ENCODE measurements at regions not wholly inside any gene's neighbourhood (a gene's known extent, or its start where the extent isn't known, plus 50 kb on each side); places are given as distances from the start of the nearest gene placed in this dataset.

DNA sequence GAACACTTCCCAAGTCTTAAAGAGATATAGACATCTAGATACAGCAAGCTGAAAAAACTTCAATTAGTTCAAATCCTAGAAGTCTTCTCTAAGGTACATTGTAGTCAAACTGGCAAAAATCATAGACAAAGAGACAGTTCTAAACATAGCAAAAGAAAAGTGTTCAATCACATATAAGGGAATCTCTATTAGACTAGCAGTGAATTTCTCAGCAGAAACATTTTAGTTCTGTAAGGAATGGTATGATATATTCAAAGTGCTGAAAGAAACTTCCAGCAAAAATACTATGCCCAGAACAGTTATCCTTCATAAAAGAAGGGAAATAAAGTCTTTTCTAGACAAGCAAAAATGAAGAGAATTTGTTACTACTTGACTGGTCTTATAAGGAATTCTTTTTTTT is 186.3 kb upstream of the SYNCRIP start:
- no peaks in the 10 kb centered on the region for H3K79me2 ChIP-seq (ENCODE audit: insufficient read depth, low read depth)
- no peak overlapping the region for H3K9ac ChIP-seq
- no peak overlapping the region for H3K27ac ChIP-seq
- H3K4me3 ChIP-seq (IDR thresholded peaks at IDR 0.05; ENCODE audit: insufficient read depth, low read depth, low read length) = no peak overlapping the region
- no peaks in the 10 kb centered on the region for H4K20me1 ChIP-seq (ENCODE audit: insufficient read depth)
- no peak overlapping the region for H2AFZ ChIP-seq (ENCODE audit: low read depth)
- no peaks in the 10 kb centered on the region for H3K36me3 ChIP-seq (ENCODE audit: insufficient read depth)
- no peak overlapping the region for H3K4me2 ChIP-seq
- H3K4me1 ChIP-seq (ENCODE audit: low read depth, poor library complexity, severe bottlenecking) = no peaks in the 10 kb centered on the region
- TF ChIP-seq, protein P1, sequence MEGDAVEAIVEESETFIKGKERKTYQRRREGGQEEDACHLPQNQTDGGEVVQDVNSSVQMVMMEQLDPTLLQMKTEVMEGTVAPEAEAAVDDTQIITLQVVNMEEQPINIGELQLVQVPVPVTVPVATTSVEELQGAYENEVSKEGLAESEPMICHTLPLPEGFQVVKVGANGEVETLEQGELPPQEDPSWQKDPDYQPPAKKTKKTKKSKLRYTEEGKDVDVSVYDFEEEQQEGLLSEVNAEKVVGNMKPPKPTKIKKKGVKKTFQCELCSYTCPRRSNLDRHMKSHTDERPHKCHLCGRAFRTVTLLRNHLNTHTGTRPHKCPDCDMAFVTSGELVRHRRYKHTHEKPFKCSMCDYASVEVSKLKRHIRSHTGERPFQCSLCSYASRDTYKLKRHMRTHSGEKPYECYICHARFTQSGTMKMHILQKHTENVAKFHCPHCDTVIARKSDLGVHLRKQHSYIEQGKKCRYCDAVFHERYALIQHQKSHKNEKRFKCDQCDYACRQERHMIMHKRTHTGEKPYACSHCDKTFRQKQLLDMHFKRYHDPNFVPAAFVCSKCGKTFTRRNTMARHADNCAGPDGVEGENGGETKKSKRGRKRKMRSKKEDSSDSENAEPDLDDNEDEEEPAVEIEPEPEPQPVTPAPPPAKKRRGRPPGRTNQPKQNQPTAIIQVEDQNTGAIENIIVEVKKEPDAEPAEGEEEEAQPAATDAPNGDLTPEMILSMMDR (conservative IDR thresholded peaks at IDR 0.05; ENCODE audit: low read depth, low read length) = no peak
- no peaks in the 10 kb centered on the region for H3K27me3 ChIP-seq (ENCODE audit: insufficient read depth, low read depth)

DNA sequence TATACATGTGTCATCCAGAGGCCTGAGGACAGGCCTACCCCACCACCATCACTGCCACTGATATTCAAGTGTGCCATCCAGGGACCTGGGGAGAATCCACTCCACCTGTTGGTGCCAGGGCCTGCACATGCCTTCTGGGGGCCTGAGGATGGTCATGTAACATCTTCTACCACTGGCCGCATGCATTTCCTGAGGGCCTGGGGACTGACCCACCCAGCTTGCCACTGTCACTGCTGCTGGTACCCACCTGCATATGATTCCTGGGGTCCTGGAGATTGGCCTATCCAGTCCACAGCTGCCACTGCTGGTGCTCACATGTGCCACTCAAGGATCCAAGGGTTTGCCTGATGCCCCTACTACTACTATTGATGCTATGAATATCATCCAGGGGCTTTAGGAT is 184.3 kb upstream of the SYNCRIP start:
- H3K36me3 ChIP-seq (ENCODE audit: insufficient read depth) = no peaks in the 10 kb centered on the region
- TF ChIP-seq, protein P1 (conservative IDR thresholded peaks at IDR 0.05; ENCODE audit: low read depth, low read length) = no peak
- no peak overlapping the region for H3K9ac ChIP-seq
- no peaks in the 10 kb centered on the region for H3K27me3 ChIP-seq (ENCODE audit: insufficient read depth, low read depth)
- no peaks in the 10 kb centered on the region for H3K4me1 ChIP-seq (ENCODE audit: low read depth, poor library complexity, severe bottlenecking)
- no peak overlapping the region for H2AFZ ChIP-seq (ENCODE audit: low read depth)
- H3K4me2 ChIP-seq = no peak overlapping the region
- no peaks in the 10 kb centered on the region for H4K20me1 ChIP-seq (ENCODE audit: insufficient read depth)
- no peak overlapping the region for H3K27ac ChIP-seq
- no peaks in the 10 kb centered on the region for H3K79me2 ChIP-seq (ENCODE audit: insufficient read depth, low read depth)
- H3K4me3 ChIP-seq (IDR thresholded peaks at IDR 0.05; ENCODE audit: insufficient read depth, low read depth, low read length) = no peak overlapping the region

DNA sequence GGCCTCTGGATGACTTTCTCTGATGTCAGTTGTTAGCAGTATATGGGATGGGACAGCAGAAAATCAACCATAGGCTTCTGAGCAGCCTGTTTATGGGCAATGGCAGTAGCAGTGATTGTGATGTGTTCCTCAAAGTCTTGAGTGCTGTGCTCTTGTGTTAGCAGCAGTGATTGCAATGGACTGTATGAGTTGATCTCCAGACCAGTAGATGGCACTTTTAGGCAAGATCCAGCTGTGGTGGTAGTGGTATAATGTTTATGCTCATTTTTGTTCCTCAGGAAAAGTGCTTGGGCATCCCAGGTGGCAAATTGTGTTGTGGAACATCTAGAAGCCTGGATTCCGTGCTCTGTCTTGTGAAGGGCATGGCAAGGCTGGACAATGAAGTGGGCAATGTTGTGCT is 181.6 kb upstream of the SYNCRIP start:
- H3K9ac ChIP-seq = no peak overlapping the region
- H3K79me2 ChIP-seq (ENCODE audit: insufficient read depth, low read depth) = no peaks in the 10 kb centered on the region
- no peaks in the 10 kb centered on the region for H3K4me1 ChIP-seq (ENCODE audit: low read depth, poor library complexity, severe bottlenecking)
- no peaks in the 10 kb centered on the region for H3K27me3 ChIP-seq (ENCODE audit: insufficient read depth, low read depth)
- H3K4me3 ChIP-seq (IDR thresholded peaks at IDR 0.05; ENCODE audit: insufficient read depth, low read depth, low read length) = no peak overlapping the region
- no peak overlapping the region for H3K4me2 ChIP-seq
- H2AFZ ChIP-seq (ENCODE audit: low read depth) = no peak overlapping the region
- H4K20me1 ChIP-seq (ENCODE audit: insufficient read depth) = no peaks in the 10 kb centered on the region
- H3K36me3 ChIP-seq (ENCODE audit: insufficient read depth) = no peaks in the 10 kb centered on the region
- TF ChIP-seq, protein P1 (conservative IDR thresholded peaks at IDR 0.05; ENCODE audit: low read depth, low read length) = no peak
- no peak overlapping the region for H3K27ac ChIP-seq

DNA sequence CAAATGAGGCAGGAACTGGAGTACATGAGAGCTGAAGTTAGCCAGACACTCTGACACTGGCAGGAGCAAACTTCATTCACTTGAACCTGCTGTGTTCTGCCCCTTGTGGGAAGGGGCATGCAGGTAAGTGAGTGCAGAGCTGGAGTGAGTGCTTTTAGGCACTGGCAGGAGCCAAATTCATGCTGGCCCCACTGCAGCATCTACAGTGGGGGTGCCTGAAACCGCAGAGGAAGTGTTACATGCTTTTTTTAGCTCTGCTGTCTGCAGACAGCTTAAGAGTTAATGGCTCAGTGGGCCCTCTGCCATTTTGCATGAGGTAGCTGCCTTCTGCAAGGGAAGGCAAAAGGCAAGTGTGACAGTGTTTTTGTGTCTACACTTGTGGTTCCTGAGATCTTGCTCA is 167.9 kb upstream of the SYNCRIP start:
- no peak overlapping the region for H3K27ac ChIP-seq

More for the DNA sequence above, 167.9 kb upstream of the SYNCRIP start:
- Histone ChIP-seq H4K20me1 (ENCODE audit: insufficient read depth) (no peaks in the 10 kb centered on the region), H3K36me3 (ENCODE audit: insufficient read depth) (no peaks in the 10 kb centered on the region), H3K27me3 (ENCODE audit: insufficient read depth, low read depth) (no peaks in the 10 kb centered on the region), H3K4me2 (no peak overlapping the region), H3K79me2 (ENCODE audit: insufficient read depth, low read depth) (no peaks in the 10 kb centered on the region), H3K9ac (no peak overlapping the region), H3K4me1 (ENCODE audit: low read depth, poor library complexity, severe bottlenecking) (peaks cover 8% of the 10 kb centered on the region), H3K4me3 (IDR thresholded peaks at IDR 0.05; ENCODE audit: insufficient read depth, low read depth, low read length) (no peak overlapping the region), H2AFZ (ENCODE audit: low read depth) (no peak overlapping the region)
- TF ChIP-seq, protein P1 (conservative IDR thresholded peaks at IDR 0.05; ENCODE audit: low read depth, low read length) = no peak

All from KMS-11 (cell line).